OCI-LY1 (cell line): ENCODE measurements at regions not wholly inside any gene's neighbourhood (a gene's known extent, or its start where the extent isn't known, plus 50 kb on each side); places are given as distances from the start of the nearest gene placed in this dataset.
"Not testable (repeated sequence)": the region's sequence is repeated elsewhere in the genome, so short reads cannot be mapped to it uniquely, and the experiment has no call there.

Experiments
- H2AFZ ChIP-seq: fragments of 200-600 bp; sonication (generic), shearing (Covaris generic); 2 replicates; pipeline ENCODE4 v1.6.0; 2014; ENCODE audit warnings: antibody characterized with exemption, mild to moderate bottlenecking, low read length
- H3F3A ChIP-seq: fragments of 200-600 bp; sonication (generic), shearing (Covaris generic); 2 replicates; pipeline ENCODE4 v1.6.0; 2014; ENCODE audit warnings: mild to moderate bottlenecking, antibody characterized with exemption, low read length, moderate library complexity; ENCODE audit not compliant: insufficient read depth
- H3K27ac ChIP-seq: fragments of 200-600 bp; sonication (generic); 2 replicates; pipeline ENCODE4 v1.5.1; 2014; ENCODE audit warnings: low read length, mixed run types, mild to moderate bottlenecking, low read depth; ENCODE audit not compliant: poor library complexity, severe bottlenecking
- H3K27me3 ChIP-seq: fragments of 200-600 bp; sonication (generic); 2 replicates; pipeline ENCODE4 v1.6.0; 2014; ENCODE audit warnings: antibody characterized with exemption, mild to moderate bottlenecking, low read length, moderate library complexity; ENCODE audit not compliant: insufficient read depth
- H3K36me3 ChIP-seq: fragments of 200-600 bp; sonication (generic); 2 replicates; pipeline ENCODE4 v1.6.1; 2014; ENCODE audit warnings: mild to moderate bottlenecking, antibody characterized with exemption, low read length, moderate library complexity, mixed read lengths; ENCODE audit not compliant: insufficient read depth
- H3K4me1 ChIP-seq: fragments of 200-600 bp; sonication (generic); 2 replicates; pipeline ENCODE4 v1.5.1; 2014; ENCODE audit warnings: mild to moderate bottlenecking, low read length, moderate library complexity; ENCODE audit not compliant: insufficient read depth, severe bottlenecking
- H3K4me2 ChIP-seq: fragments of 200-600 bp; sonication (generic), shearing (Covaris generic); 2 replicates; pipeline ENCODE4 v1.6.1; 2014; ENCODE audit warnings: low read length
- H3K4me3 ChIP-seq: fragments of 200-600 bp; sonication (generic); 2 replicates; pipeline ENCODE4 v1.5.1; 2014; ENCODE audit warnings: low read length, low read depth, mild to moderate bottlenecking, mixed read lengths; ENCODE audit not compliant: poor library complexity, severe bottlenecking
- H3K79me2 ChIP-seq: fragments of 200-600 bp; shearing (Covaris generic); 2 replicates; pipeline ENCODE4 v1.6.1; 2016; ENCODE audit warnings: mixed run types, low read length, mixed read lengths; ENCODE audit not compliant: insufficient read depth
- H3K9ac ChIP-seq: fragments of 200-600 bp; sonication (generic), shearing (Covaris generic); 2 replicates; pipeline ENCODE4 v1.6.1; 2014; ENCODE audit warnings: mild to moderate bottlenecking, low read length, mixed read lengths
- H3K9me2 ChIP-seq: fragments of 200-600 bp; sonication (generic), shearing (Covaris generic); 2 replicates; pipeline ENCODE4 v1.6.1; 2014; ENCODE audit warnings: low read depth, mild to moderate bottlenecking, low read length, mixed read lengths
- H3K9me3 ChIP-seq: fragments of 200-600 bp; shearing (Covaris generic); 2 replicates; pipeline ENCODE4 v1.6.1; 2014; ENCODE audit warnings: low read length, mixed read lengths
- H4K20me1 ChIP-seq: fragments of 200-600 bp; sonication (generic), shearing (Covaris generic); 2 replicates; pipeline ENCODE4 v1.6.0; 2016; ENCODE audit warnings: mild to moderate bottlenecking, low read length; ENCODE audit not compliant: insufficient read depth
- EZH2 ChIP-seq: fragments of 200-600 bp; sonication (generic), shearing (Covaris generic); IDR thresholded peaks from 2 replicates; pipeline ENCODE4 v1.8.0; 2017; ENCODE audit warnings: borderline replicate concordance, mixed run types, mild to moderate bottlenecking, antibody characterized with exemption, low read length, moderate library complexity, mixed read lengths
- TF ChIP-seq, protein P1 (sequence below): fragments of 200-600 bp; sonication (generic), shearing (Covaris generic); IDR thresholded peaks from 2 replicates; pipeline ENCODE4 v1.5.1; 2017; ENCODE audit warnings: mild to moderate bottlenecking, antibody characterized with exemption, low read length, moderate library complexity, mixed read lengths

GRCh38 chr1:222002503-222002902 is 260.6 kb upstream of the DUSP10 start:
- Histone ChIP-seq H3F3A (no peaks in the 10 kb centered on the region), H3K4me1 (no peaks in the 10 kb centered on the region), H2AFZ (no peak overlapping the region), H3K79me2 (no peaks in the 10 kb centered on the region), H3K9me2 (no peaks in the 10 kb centered on the region), H3K27me3 (no peaks in the 10 kb centered on the region), H3K9me3 (no peaks in the 10 kb centered on the region), H3K36me3 (no peaks in the 10 kb centered on the region), H3K4me3 (no peak overlapping the region), H3K9ac (no peak overlapping the region), H3K4me2 (no peak overlapping the region), H4K20me1 (no peaks in the 10 kb centered on the region), H3K27ac (no peak overlapping the region)
- no peak for TF ChIP-seq EZH2
- TF ChIP-seq, protein P1, sequence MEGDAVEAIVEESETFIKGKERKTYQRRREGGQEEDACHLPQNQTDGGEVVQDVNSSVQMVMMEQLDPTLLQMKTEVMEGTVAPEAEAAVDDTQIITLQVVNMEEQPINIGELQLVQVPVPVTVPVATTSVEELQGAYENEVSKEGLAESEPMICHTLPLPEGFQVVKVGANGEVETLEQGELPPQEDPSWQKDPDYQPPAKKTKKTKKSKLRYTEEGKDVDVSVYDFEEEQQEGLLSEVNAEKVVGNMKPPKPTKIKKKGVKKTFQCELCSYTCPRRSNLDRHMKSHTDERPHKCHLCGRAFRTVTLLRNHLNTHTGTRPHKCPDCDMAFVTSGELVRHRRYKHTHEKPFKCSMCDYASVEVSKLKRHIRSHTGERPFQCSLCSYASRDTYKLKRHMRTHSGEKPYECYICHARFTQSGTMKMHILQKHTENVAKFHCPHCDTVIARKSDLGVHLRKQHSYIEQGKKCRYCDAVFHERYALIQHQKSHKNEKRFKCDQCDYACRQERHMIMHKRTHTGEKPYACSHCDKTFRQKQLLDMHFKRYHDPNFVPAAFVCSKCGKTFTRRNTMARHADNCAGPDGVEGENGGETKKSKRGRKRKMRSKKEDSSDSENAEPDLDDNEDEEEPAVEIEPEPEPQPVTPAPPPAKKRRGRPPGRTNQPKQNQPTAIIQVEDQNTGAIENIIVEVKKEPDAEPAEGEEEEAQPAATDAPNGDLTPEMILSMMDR: no peak

GRCh38 chr1:222000131-222000530 is 258.2 kb upstream of the DUSP10 start:
- Histone ChIP-seq H3K4me2 (no peak overlapping the region), H3K9ac (no peak overlapping the region), H3K9me2 (no peaks in the 10 kb centered on the region), H3F3A (no peaks in the 10 kb centered on the region), H3K27me3 (no peaks in the 10 kb centered on the region), H3K4me3 (no peak overlapping the region), H3K36me3 (no peaks in the 10 kb centered on the region), H2AFZ (no peak overlapping the region; the same call in 1 of the 2 replicates), H3K4me1 (no peaks in the 10 kb centered on the region), H3K27ac (no peak overlapping the region), H4K20me1 (no peaks in the 10 kb centered on the region), H3K79me2 (no peaks in the 10 kb centered on the region), H3K9me3 (no peaks in the 10 kb centered on the region)
- TF ChIP-seq EZH2: no peak

DNA sequence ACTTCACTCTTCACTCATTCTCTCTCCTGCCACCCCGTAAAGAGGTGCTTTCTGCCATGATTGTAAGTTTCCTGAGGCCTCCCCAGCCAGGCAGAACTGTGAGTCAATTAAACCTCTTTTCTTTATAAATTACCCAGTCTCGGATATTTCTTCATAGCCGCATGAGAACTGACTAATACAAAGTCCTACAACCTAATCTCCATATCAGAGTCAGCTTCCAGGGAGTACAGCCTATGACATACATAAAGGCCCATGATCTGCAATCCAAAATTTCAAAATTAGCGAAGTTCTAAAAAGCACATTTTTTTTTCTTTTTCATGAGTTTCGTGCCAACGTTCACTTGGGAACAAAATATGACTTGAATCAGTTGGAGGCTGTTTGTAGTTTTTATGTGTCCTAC is 256.9 kb upstream of the DUSP10 start:
- Histone ChIP-seq H2AFZ (no peak overlapping the region), H3K27ac (no peak overlapping the region), H3F3A (no peaks in the 10 kb centered on the region)

GRCh38 chr1:221998186-221998612 is 256.3 kb upstream of the DUSP10 start:
- no peak overlapping the region for H2AFZ ChIP-seq
- H3K27ac ChIP-seq: no peak overlapping the region
- TF ChIP-seq EZH2: no peak
- TF ChIP-seq, protein P1: no peak

More for the DNA sequence above, 256.9 kb upstream of the DUSP10 start:
- Histone ChIP-seq H3K4me2 (no peak overlapping the region), H3K36me3 (no peaks in the 10 kb centered on the region), H3K27me3 (no peaks in the 10 kb centered on the region), H3K4me3 (no peak overlapping the region), H3K9ac (no peak overlapping the region), H3K9me2 (no peaks in the 10 kb centered on the region), H4K20me1 (no peaks in the 10 kb centered on the region), H3K9me3 (no peaks in the 10 kb centered on the region), H3K79me2 (no peaks in the 10 kb centered on the region), H3K4me1 (no peaks in the 10 kb centered on the region)
- TF ChIP-seq, protein P1: no peak
- TF ChIP-seq EZH2: no peak

DNA sequence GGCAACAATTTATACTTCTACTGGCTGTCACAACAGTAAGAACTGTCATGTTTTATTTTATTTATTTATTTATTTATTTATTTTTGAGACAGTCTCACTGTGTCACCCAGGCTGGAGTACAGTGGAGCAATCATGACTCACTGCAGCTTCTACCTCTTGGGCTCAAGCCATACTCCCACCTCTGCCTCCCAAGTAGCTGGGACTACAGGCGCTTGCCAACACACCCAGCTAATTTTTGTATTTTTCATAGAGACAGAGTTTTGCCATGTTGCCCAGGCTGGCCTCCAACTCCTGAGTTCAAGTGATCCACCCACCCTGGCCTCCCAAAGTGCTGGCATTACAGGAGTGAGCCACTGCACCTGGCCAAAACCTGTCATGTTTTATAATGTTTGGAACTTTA is 255.1 kb upstream of the DUSP10 start:
- not testable (repeated sequence) for H3K27ac ChIP-seq, H3F3A ChIP-seq, H4K20me1 ChIP-seq, H3K9ac ChIP-seq, H3K9me3 ChIP-seq, H3K4me2 ChIP-seq, H3K27me3 ChIP-seq, H3K4me3 ChIP-seq, H3K9me2 ChIP-seq, H2AFZ ChIP-seq, H3K4me1 ChIP-seq, H3K36me3 ChIP-seq, H3K79me2 ChIP-seq

More at GRCh38 chr1:221998186-221998612, 256.3 kb upstream of the DUSP10 start:
- H3K4me2 ChIP-seq: no peak overlapping the region
- no peaks in the 10 kb centered on the region for H3K36me3 ChIP-seq
- no peaks in the 10 kb centered on the region for H4K20me1 ChIP-seq
- no peaks in the 10 kb centered on the region for H3K79me2 ChIP-seq
- no peaks in the 10 kb centered on the region for H3K27me3 ChIP-seq
- no peaks in the 10 kb centered on the region for H3K4me1 ChIP-seq
- no peaks in the 10 kb centered on the region for H3F3A ChIP-seq
- H3K9ac ChIP-seq: no peak overlapping the region
- no peaks in the 10 kb centered on the region for H3K9me2 ChIP-seq
- no peaks in the 10 kb centered on the region for H3K9me3 ChIP-seq
- H3K4me3 ChIP-seq: no peak overlapping the region
